Choroid plexus epithelial cell (primary cell): ENCODE measurements at regions not wholly inside any gene's neighbourhood (a gene's known extent, or its start where the extent isn't known, plus 50 kb on each side); places are given as distances from the start of the nearest gene placed in this dataset.
A peak's percentile ranks its signal among the peaks of the same experiment; 100 is the strongest.

Experiments
- DNase-seq: peaks from one replicate; pipeline ENCODE4 v3.0.0-alpha.2; 2010; ENCODE audit warnings: low read depth
- H3K4me3 ChIP-seq: 2 replicates; pipeline ENCODE4 v1.5.1; 2011; ENCODE audit warnings: low read depth, mild to moderate bottlenecking, control low read depth, low read length, moderate library complexity
- TF ChIP-seq, protein P1 (sequence below): conservative IDR thresholded peaks from 2 replicates; pipeline ENCODE4 v1.5.1; 2011; ENCODE audit warnings: low read depth, mild to moderate bottlenecking, control low read depth, inconsistent platforms, low read length, moderate library complexity

DNA sequence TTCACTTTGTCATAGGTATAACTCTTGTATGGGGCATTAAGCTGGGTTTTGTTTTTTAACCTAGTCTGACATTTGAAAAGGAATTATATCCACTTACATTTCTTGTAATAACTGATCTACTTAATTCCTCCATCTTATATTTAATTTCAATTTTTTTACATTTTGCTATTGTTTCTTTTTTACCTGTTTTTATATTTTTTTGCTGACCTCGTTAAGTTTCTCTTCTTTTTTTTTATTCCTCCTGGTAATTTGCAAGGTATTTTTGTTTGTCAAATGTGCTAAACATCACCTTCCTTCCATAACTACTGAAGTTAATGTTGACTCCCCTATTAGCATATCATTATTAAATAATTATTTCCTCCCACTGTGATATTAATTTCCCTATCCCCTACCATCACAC, 87.7 kb upstream of the NR2F2 start:
- no peak for DNase-seq
- TF ChIP-seq, protein P1, sequence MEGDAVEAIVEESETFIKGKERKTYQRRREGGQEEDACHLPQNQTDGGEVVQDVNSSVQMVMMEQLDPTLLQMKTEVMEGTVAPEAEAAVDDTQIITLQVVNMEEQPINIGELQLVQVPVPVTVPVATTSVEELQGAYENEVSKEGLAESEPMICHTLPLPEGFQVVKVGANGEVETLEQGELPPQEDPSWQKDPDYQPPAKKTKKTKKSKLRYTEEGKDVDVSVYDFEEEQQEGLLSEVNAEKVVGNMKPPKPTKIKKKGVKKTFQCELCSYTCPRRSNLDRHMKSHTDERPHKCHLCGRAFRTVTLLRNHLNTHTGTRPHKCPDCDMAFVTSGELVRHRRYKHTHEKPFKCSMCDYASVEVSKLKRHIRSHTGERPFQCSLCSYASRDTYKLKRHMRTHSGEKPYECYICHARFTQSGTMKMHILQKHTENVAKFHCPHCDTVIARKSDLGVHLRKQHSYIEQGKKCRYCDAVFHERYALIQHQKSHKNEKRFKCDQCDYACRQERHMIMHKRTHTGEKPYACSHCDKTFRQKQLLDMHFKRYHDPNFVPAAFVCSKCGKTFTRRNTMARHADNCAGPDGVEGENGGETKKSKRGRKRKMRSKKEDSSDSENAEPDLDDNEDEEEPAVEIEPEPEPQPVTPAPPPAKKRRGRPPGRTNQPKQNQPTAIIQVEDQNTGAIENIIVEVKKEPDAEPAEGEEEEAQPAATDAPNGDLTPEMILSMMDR = no peak
- H3K4me3 ChIP-seq = no peak overlapping the region

DNA sequence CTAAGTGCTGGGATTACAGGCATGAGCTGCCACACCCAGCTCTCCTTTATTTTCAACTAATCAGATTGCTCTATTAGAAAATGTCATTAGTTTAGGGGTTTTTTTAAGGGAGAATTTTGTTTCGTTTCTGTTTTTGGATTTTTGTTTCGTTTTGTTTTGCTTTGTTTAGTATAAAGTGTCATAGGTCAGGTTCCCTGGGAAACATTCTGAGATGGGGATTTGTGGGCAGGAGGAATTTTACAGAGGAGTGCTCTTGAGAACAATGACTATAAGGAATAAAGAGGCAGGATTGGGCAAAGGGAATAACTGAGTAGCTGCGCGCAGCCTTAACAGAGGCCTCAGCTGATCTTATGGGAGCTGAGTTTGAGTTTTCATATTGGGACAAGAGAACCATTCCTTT, 86.8 kb upstream of the NR2F2 start:
- no peak overlapping the region for H3K4me3 ChIP-seq
- DNase-seq = peak; percentile 35
- TF ChIP-seq, protein P1 = no peak

DNA sequence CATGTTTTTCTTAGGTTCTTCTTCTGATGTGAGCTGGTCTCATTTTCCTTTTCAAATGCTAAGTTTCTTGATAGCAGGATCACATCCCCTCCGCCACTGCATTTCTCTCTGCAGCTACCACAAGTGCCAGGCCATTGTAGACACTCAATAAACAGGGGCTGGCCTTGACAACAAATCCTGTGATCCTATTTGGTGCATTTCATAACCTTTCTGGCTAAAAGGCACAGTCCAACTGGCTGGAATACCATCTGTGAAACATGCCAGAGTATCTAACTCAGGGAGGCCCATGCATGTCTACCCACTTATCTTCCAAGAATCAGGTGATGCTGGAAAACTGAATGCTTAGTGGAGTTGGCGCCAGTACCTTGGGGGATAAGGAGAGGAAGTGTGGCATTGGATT, 85.2 kb upstream of the NR2F2 start:
- no peak overlapping the region for H3K4me3 ChIP-seq
- no peak for DNase-seq
- TF ChIP-seq, protein P1 = no peak

DNA sequence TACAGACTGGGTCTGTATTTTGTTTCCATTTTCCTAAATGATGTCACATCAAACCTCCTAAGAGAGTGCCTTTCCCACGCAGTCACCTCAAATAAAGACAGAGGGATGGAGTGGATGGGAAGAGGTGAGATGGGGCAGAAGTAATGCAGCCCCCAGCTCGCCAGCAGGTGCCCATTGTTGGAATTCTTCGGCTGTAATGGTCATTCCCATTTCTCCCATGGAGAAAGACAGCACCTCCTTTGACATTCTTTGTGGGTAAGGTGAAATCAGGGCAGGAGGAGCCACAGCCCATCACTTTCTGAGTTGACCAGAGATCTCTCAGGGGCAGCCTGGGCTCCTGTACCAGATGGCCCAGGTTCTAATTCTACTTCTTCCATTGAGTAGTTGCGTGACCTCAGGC, 84.4 kb upstream of the NR2F2 start:
- DNase-seq = no peak
- TF ChIP-seq, protein P1 = no peak
- H3K4me3 ChIP-seq = no peak overlapping the region

DNA sequence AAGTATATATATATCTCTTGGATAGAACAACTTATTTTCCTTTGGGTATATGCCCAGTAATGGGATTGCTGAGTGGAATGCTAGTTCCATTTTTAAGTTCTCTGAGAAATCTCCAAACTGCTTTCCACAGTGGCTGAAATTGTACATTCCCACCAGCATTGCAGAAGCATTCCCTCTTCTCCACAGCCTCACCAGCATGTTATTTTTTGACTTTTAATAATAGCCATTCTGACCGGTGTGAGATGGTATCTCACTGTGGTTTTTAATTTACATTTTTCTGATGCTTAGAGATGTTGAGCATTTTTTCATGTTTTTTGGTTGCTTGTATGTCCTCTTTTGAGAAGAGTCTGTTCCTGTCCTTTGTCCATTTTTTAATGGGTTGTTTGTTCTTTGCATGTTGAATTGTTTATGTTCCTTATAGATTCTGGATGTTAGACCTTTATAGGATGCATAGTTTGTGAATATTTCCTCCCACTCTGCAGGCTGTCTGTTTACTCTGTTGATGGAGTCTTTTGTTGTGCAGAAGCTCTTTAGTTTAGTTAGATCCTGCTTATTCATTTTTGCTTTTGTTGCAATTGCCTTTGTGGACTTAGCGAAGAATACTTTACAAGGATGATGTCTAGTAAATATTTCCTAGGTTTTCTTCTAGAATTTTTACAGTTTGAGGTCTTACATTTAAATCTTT, 82.7 kb upstream of the NR2F2 start:
- DNase-seq = no peak
- TF ChIP-seq, protein P1 = no peak
- H3K4me3 ChIP-seq = no peak overlapping the region

DNA sequence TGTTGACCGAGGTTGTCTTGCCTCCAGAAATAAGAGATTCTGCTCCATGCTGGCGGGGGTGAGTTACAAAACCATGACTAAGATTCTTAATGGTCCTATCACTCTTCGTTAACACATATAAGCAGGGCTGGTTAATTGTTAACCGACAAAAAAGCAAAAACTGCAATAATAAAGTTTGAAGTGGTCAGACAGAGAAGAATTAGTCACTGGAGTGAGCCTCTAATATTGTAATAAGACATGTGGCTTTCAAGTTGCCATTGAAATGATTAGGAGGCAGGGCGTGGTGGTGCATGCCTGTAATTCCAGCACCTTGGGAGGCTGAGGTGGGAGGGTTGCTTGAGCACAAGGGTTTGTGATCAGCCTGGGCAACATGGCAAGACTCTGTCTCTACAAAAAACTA, 78.4 kb upstream of the NR2F2 start:
- no peak overlapping the region for H3K4me3 ChIP-seq
- TF ChIP-seq, protein P1 = no peak
- no peak for DNase-seq

DNA sequence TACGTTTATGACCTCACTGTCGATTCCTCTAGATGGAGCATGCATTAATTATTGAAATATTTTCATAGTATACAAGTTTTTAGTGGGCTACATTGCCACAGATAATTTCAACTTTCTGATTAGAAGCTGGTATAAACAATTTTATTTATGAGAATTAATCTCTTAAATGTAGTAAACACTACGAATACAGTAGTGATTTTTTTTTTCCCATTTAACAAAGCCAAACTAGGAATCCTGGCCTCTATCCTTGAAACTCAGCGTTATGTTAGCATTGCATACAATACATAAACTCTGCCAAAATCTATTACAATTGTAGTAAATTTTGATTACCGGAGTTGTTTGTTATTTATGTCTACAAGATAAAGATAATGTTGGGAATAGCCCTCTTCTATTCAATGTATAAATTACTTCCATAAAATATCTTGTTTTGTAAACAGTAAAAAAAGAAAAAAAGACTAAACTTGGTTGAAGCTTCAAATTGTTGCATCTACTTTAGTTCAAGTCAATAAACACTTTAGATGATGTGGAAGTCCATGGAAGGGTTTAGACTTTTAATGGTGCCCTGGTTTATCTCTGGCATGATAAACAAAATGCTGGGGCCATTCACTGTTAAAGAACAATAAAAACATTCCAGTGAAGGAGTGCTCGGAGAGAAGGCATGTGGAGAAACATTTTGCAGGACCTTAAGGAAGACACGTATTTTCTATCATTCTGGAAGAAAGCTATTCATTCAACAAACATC, 77.3 kb upstream of the NR2F2 start:
- no peak overlapping the region for H3K4me3 ChIP-seq
- no peak for DNase-seq
- TF ChIP-seq, protein P1 = no peak
